Heart right ventricle (tissue), 16 donors: ENCODE measurements at regions not wholly inside any gene's neighbourhood (a gene's known extent, or its start where the extent isn't known, plus 50 kb on each side); places are given as distances from the start of the nearest gene placed in this dataset.
A peak's percentile ranks its signal among the peaks of the same experiment; 100 is the strongest.

Source experiments
- ATAC-seq, 8 donors: fragments of 200-7000 bp; cut with Tn5 transposase; one replicate each; pipeline ENCODE4 v1.9.1; 2020; ENCODE audit warnings: mild to moderate bottlenecking in 8 of 8, moderate library complexity in 8 of 8, moderate number of reproducible peaks in 1 of 8
- DNase-seq, 2 donors: peaks; one replicate each; pipeline ENCODE4 v3.0.0-alpha.2; 2020
- H3K27ac ChIP-seq, 10 donors: fragments of 200-600 bp; sonication (generic) in 2 of 10; one replicate each; pipeline versions ENCODE4 v1.5.0 to v1.8.0; 2020 to 2022; ENCODE audit warnings: mild to moderate bottlenecking in 3 of 10
- H3K27me3 ChIP-seq, 7 donors: fragments of 200-600 bp; one replicate each; pipeline ENCODE4 v1.8.0; 2021 to 2022; ENCODE audit warnings: mild to moderate bottlenecking in 2 of 7
- H3K36me3 ChIP-seq, 9 donors: fragments of 200-600 bp; sonication (generic) in 1 of 9; one replicate each; pipeline versions ENCODE4 v1.5.0 to v1.8.0; 2020 to 2022; ENCODE audit warnings: mild to moderate bottlenecking in 2 of 9
- H3K4me1 ChIP-seq, 9 donors: fragments of 200-600 bp; sonication (generic) in 1 of 9; one replicate each; pipeline versions ENCODE4 v1.5.0 to v1.8.0; 2020 to 2022; ENCODE audit warnings: mild to moderate bottlenecking in 4 of 9
- H3K4me3 ChIP-seq, 10 donors: fragments of 200-600 bp; sonication (generic) in 2 of 10; one replicate each; pipeline versions ENCODE4 v1.5.0 to v1.8.0; 2020 to 2022; ENCODE audit warnings: mild to moderate bottlenecking in 7 of 10, moderate library complexity in 2 of 10
- H3K9me3 ChIP-seq, 11 donors: fragments of 200-600 bp in 10 of 11; sonication (generic) in 2 of 11; one replicate each; pipeline versions ENCODE4 v1.5.0 to v1.8.0; 2013 to 2022; ENCODE audit warnings: mild to moderate bottlenecking in 2 of 11, control low read depth in 1 of 11, moderate library complexity in 1 of 11
- WGBS, 2 donors: extraction: QIAGEN DNeasy Blood & Tissue Kit; methylation state at CpG; one replicate each; pipeline ENCODE4 v1.1.7; 2013; ENCODE audit warnings: inconsistent platforms in 1 of 2; 5-methylcytosine and 5-hydroxymethylcytosine counted together
- intact Hi-C, 10 donors: fragments of 100-400 bp; cut with DNase I; formaldehyde crosslinking; loops; one replicate each; pipeline versions ENCODE4 v1.11.1 to v1.14.2; 2022
- TF ChIP-seq, protein P1 (sequence below), 9 donors: fragments of 200-600 bp; sonication (generic) in 2 of 9; IDR thresholded peaks; one replicate each; pipeline versions ENCODE4 v1.5.0 to v1.8.0; 2021 to 2022; ENCODE audit warnings: antibody characterized with exemption in 9 of 9, mild to moderate bottlenecking in 5 of 9, moderate library complexity in 1 of 9
- donor health status: Arrhythmogenic right ventricular cardiomyopathy.
- donor health status: ischemic (EF 13 %, LVEDD 7.1; RV severe dilation, severe dysfunction).
- donor health status: healthy with polysubstance abuse.
- donor health status: DM: no; HTN: yes; CAD: no.
- donor health status: DM: no; HTN: no; CAD: no.
- donor health status: ischemic (EF 25% LVEDD 6.9; RV normal size, moderate dysfunction).
- donor health status: ischemic (EF 25% LVEDD 5.7; RV mildly dilated, moderate dysfunction).
- donor health status: healthy.
- donor health status: DM: yes; HTN: yes; CAD: no.
- donor health status: Ischemic cardiomyopathy.
- donor health status: ischemic (EF 35%, LVEDD 5.7; RV mildly dilated, moderate dysfunction).
- donor health status: nonischemic (EF 11% LVEDD 7.7; RV severe dilation, severe dysfunction).
- donor health status: DM: yes; HTN: yes; CAD: no.
- donor health status: PGD.
- donor health status: ischemic (EF 29% LVEDD 5.4; RV normal size, mild dysfunction).
- donor health status: nonischemic (EF 23%, LVEDD 6.1; RV moderate dilation, normal function).

DNA sequence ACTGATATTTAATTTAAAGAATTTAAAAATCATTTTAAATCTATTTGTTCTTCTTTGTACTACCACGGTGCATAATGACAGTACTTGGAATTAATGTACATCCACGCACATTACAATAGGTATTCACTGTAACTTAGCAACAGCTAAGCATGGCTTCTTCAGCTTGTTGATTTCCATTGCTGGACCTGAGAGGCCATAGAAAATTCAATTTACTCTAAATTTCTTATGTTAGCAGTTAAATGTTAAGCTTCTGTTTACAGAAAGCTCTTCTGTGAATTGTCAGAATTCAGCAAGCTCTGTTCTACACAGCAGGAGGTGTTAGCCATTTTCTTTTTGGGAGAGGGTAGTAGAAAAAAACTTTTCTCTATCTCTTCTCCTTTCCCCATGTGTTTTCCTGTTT, 1149.3 kb upstream of the CDH2 start:
- WGBS, 2 donors = 71 to 72% methylated on average over 2 of the region's 2 CpGs
- no peak for DNase-seq
- intact Hi-C loops = no loop called here

GRCh38 chr18:29321561-29321960, 1144.6 kb upstream of the CDH2 start:
- Histone ChIP-seq H3K27me3 (no peaks in the 10 kb centered on the region), H3K27ac (no peak overlapping the region), H3K9me3 (peaks cover 0 to 7% (median 0%) of the 10 kb centered on the region in 11 donors), H3K4me1 (no peaks in the 10 kb centered on the region), H3K36me3 (no peaks in the 10 kb centered on the region), H3K4me3 (no peak overlapping the region)
- ATAC-seq (no peak), DNase-seq (no peak)
- TF ChIP-seq, protein P1, sequence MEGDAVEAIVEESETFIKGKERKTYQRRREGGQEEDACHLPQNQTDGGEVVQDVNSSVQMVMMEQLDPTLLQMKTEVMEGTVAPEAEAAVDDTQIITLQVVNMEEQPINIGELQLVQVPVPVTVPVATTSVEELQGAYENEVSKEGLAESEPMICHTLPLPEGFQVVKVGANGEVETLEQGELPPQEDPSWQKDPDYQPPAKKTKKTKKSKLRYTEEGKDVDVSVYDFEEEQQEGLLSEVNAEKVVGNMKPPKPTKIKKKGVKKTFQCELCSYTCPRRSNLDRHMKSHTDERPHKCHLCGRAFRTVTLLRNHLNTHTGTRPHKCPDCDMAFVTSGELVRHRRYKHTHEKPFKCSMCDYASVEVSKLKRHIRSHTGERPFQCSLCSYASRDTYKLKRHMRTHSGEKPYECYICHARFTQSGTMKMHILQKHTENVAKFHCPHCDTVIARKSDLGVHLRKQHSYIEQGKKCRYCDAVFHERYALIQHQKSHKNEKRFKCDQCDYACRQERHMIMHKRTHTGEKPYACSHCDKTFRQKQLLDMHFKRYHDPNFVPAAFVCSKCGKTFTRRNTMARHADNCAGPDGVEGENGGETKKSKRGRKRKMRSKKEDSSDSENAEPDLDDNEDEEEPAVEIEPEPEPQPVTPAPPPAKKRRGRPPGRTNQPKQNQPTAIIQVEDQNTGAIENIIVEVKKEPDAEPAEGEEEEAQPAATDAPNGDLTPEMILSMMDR (IDR thresholded peaks at IDR 0.05) = no peak
- 81 to 82% methylated on average over 1 of the region's 1 CpG for WGBS, 2 donors
- intact Hi-C loops = no loop called here

More for the DNA sequence above, 1149.3 kb upstream of the CDH2 start:
- peaks cover 0 to 30% (median 7%) of the 10 kb centered on the region in 11 donors for H3K9me3 ChIP-seq
- no peak overlapping the region for H3K4me3 ChIP-seq
- ATAC-seq = no peak
- H3K27ac ChIP-seq = no peak overlapping the region
- TF ChIP-seq, protein P1 (IDR thresholded peaks at IDR 0.05) = no peak
- H3K4me1 ChIP-seq = no peaks in the 10 kb centered on the region
- H3K36me3 ChIP-seq = no peaks in the 10 kb centered on the region
- H3K27me3 ChIP-seq = no peaks in the 10 kb centered on the region

DNA sequence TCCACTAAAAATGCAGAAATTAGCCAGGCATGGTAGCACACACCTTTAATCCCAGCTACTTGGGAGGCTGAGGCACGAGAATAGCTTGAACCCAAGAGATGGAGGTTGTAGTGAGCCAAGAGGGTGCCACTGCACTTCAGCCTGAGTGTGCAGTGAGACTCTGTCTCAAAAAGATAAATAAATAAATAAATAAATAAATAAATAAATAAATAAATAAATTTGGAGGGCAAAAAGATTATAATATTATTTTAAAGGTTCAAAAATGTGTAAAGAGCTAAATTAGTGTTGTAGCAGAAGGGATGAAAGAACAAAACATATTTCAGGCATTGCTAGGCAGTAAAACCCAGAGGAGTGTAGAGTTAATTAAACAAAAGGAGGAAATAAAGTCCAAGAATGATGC, 1136.4 kb upstream of the CDH2 start:
- intact Hi-C loops = no loop called here
- no peak overlapping the region for H3K27ac ChIP-seq
- ATAC-seq (no peak), DNase-seq (no peak)
- H3K27me3 ChIP-seq = no peaks in the 10 kb centered on the region
- TF ChIP-seq, protein P1 (IDR thresholded peaks at IDR 0.05) = no peak
- no peaks in the 10 kb centered on the region for H3K4me1 ChIP-seq
- 75 to 92% methylated on average over 1 of the region's 1 CpG for WGBS, 2 donors
- no peaks in the 10 kb centered on the region for H3K36me3 ChIP-seq
- H3K4me3 ChIP-seq = no peak overlapping the region
- H3K9me3 ChIP-seq = peaks cover 0 to 7% (median 0%) of the 10 kb centered on the region in 11 donors

DNA sequence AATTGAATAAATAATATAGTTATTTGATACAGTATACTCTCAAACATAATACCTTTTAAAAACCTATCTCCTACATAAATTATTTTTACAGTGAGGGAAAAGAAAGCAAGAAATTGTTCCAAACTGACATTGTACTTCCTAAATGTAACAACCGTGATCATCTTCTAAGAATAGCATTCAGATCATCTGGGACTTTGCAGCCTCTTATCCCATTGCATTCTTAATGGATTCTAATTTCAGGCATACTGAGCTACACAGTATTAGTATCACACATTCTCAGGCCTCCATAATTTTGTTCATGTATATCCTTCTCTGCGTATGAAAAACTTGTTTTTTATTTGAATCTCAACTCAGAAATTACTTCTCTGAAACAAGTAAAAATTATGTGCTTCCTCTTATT, 1134.7 kb upstream of the CDH2 start:
- no peaks in the 10 kb centered on the region for H3K36me3 ChIP-seq
- no peaks in the 10 kb centered on the region for H3K4me1 ChIP-seq
- H3K27me3 ChIP-seq = no peaks in the 10 kb centered on the region
- WGBS, 2 donors = 38 to 42% methylated on average over 2 of the region's 2 CpGs
- H3K27ac ChIP-seq = peak overlapping the region in 2 of 10 donors; percentile 10 to 44
- H3K9me3 ChIP-seq = no peaks in the 10 kb centered on the region
- intact Hi-C loops = no loop called here
- TF ChIP-seq, protein P1 (IDR thresholded peaks at IDR 0.05) = no peak
- DNase-seq (no peak), ATAC-seq (peak in 5 of 8 donors; percentile 49 to 90 (median 72))
- H3K4me3 ChIP-seq = no peak overlapping the region
